ENCODE measurements at regions not wholly inside any gene's neighbourhood (a gene's known extent, or its start where the extent isn't known, plus 50 kb on each side); places are given as distances from the start of the nearest gene placed in this dataset.
"Not testable (repeated sequence)": the region's sequence is repeated elsewhere in the genome, so short reads cannot be mapped to it uniquely, and the experiment has no call there.

DNA sequence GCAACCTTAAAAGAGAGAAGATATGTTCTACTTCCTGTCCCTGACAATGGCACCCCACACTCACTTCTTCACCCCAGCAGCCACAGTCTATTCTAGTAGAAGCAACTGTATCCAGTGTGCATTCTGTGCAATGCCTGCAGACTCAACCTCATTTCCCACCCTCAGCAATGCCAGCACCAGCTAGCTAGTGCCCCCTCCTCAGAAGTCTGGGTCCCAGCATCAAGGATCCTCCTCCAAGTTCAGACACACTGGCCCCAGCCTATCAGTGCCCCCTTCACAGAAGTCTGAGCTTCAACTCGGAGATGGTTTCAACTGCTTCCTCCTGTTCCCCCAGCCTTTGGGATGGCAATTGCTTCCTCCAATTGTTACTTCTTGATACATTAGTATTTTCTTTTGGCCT, 268.3 kb downstream of the MEX3B start:
- WGBS, 3 donors = 67 to 85% (median 83%) methylated on average over 1 of the region's 1 CpG
- H3K4me3 ChIP-seq = no peak overlapping the region
- DNase-seq = no peak
- H3K4me1 ChIP-seq (ENCODE audit: insufficient read depth) = no peaks in the 10 kb centered on the region
- intact Hi-C loops (cut with DNase I) = no loop called here
- H3K36me3 ChIP-seq = no peaks in the 10 kb centered on the region
- no peaks in the 10 kb centered on the region for H3K27me3 ChIP-seq
- TF ChIP-seq, protein P1, sequence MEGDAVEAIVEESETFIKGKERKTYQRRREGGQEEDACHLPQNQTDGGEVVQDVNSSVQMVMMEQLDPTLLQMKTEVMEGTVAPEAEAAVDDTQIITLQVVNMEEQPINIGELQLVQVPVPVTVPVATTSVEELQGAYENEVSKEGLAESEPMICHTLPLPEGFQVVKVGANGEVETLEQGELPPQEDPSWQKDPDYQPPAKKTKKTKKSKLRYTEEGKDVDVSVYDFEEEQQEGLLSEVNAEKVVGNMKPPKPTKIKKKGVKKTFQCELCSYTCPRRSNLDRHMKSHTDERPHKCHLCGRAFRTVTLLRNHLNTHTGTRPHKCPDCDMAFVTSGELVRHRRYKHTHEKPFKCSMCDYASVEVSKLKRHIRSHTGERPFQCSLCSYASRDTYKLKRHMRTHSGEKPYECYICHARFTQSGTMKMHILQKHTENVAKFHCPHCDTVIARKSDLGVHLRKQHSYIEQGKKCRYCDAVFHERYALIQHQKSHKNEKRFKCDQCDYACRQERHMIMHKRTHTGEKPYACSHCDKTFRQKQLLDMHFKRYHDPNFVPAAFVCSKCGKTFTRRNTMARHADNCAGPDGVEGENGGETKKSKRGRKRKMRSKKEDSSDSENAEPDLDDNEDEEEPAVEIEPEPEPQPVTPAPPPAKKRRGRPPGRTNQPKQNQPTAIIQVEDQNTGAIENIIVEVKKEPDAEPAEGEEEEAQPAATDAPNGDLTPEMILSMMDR (IDR thresholded peaks at IDR 0.05) = no peak
- TF ChIP-seq EP300 (IDR thresholded peaks at IDR 0.05) (no peak), POLR2A (IDR thresholded peaks at IDR 0.05) (no peak)
- no peaks in the 10 kb centered on the region for H3K9me3 ChIP-seq
- no peak overlapping the region for H3K27ac ChIP-seq

- Histone ChIP-seq H3K36me3 (no peaks in the 10 kb centered on the region), H3K27me3 (no peaks in the 10 kb centered on the region), H3K27ac (no peak overlapping the region), H3K9me3 (no peaks in the 10 kb centered on the region), H3K4me3 (no peak overlapping the region), H3K4me1 (ENCODE audit: insufficient read depth) (no peaks in the 10 kb centered on the region)
- no peak for DNase-seq
- TF ChIP-seq, protein P1 (IDR thresholded peaks at IDR 0.05) = no peak
- TF ChIP-seq EP300 (IDR thresholded peaks at IDR 0.05) (no peak), POLR2A (IDR thresholded peaks at IDR 0.05) (no peak)
- 27 to 47% (median 30%) methylated on average over 7 of the region's 7 CpGs for WGBS, 3 donors
- intact Hi-C loops (cut with DNase I) = no loop called here
Observed at GRCh38 chr15:81776976-81777375, 268.8 kb downstream of the MEX3B start.

- 97 to 98% (median 97%) methylated on average over 4 of the region's 4 CpGs for WGBS, 3 donors
- H3K4me3 ChIP-seq; H3K9me3 ChIP-seq; DNase-seq; H3K27me3 ChIP-seq; intact Hi-C loops (cut with DNase I); H3K36me3 ChIP-seq; H3K27ac ChIP-seq; H3K4me1 ChIP-seq (ENCODE audit: insufficient read depth): not testable (repeated sequence)
Observed at GRCh38 chr15:81775779-81776178, 270.0 kb downstream of the MEX3B start.

DNA sequence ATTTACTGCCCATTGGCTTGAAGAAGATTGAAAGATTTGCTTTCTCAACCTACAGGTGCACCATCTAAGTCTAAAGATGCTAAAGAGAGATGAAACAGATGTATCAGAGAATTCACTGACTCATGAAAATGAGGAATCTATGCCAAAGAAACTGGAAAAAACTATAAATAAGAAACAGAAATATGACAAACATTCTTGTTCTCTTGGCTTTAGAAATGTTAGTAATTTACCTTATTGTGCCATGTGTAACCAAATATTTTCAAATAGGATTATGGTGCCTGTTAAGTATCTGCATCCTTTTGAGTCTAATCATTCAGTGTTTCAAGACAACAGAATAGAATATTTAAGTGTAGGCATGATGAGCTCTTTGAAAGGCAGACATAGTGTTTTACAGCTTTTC, 271.5 kb downstream of the MEX3B start:
- H3K27ac ChIP-seq = no peak overlapping the region
- no peaks in the 10 kb centered on the region for H3K9me3 ChIP-seq
- H3K27me3 ChIP-seq = no peaks in the 10 kb centered on the region
- no peaks in the 10 kb centered on the region for H3K36me3 ChIP-seq
- no peaks in the 10 kb centered on the region for H3K4me1 ChIP-seq (ENCODE audit: insufficient read depth)
- TF ChIP-seq POLR2A (IDR thresholded peaks at IDR 0.05) (no peak), EP300 (IDR thresholded peaks at IDR 0.05) (no peak)
- TF ChIP-seq, protein P1 (IDR thresholded peaks at IDR 0.05) = no peak
- H3K4me3 ChIP-seq = no peak overlapping the region
- intact Hi-C loops (cut with DNase I) = no loop called here
- no peak for DNase-seq

DNA sequence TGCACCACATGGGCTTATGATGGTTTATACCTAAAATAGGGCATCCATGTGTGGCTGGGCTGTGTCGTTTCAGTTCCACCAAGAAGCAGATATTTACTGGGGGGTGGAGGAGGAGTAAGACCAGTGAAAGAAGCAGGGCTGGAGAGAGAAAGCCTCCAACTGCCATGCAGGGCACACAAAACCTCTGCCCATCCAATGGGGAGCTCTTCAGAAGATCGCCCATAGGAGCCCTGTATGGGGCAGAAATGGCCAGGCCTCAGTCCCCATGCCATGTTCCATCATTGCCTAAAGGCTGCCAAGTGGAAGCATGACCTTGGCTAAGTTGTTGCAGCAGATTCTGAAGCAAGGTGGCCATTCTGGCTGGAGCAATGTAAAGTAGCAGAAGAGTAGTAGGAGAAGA, 277.0 kb downstream of the MEX3B start:
- no peaks in the 10 kb centered on the region for H3K27me3 ChIP-seq
- no peaks in the 10 kb centered on the region for H3K9me3 ChIP-seq
- intact Hi-C loops (cut with DNase I) = no loop called here
- no peak overlapping the region for H3K4me3 ChIP-seq
- no peak for DNase-seq
- WGBS, 3 donors = 73 to 85% (median 84%) methylated on average over 2 of the region's 2 CpGs
- H3K4me1 ChIP-seq (ENCODE audit: insufficient read depth) = no peaks in the 10 kb centered on the region
- TF ChIP-seq POLR2A (IDR thresholded peaks at IDR 0.05) (no peak), EP300 (IDR thresholded peaks at IDR 0.05) (no peak)
- TF ChIP-seq, protein P1 (IDR thresholded peaks at IDR 0.05) = no peak
- no peak overlapping the region for H3K27ac ChIP-seq
- H3K36me3 ChIP-seq = no peaks in the 10 kb centered on the region
